A549 (cell line): ENCODE measurements at regions not wholly inside any gene's neighbourhood (a gene's known extent, or its start where the extent isn't known, plus 50 kb on each side); places are given as distances from the start of the nearest gene placed in this dataset.
A peak's percentile ranks its signal among the peaks of the same experiment; 100 is the strongest.

ENCODE experiments used
- JUN ChIP-seq, 2 experiments: fragments of >200 bp; sonication (Bioruptor Twin); formaldehyde crosslinking; IDR thresholded peaks; 2 replicates in 1 of 2; 3 replicates in 1 of 2; pipeline ENCODE4 v1.6.1; 2016 to 2017
- MAFK ChIP-seq: fragments of 450-650 bp; IDR thresholded peaks from 2 replicates; pipeline ENCODE4 v1.6.1; 2014; ENCODE audit not compliant: partially characterized antibody

- TF ChIP-seq JUN (IDR thresholded peaks at IDR 0.05) (no peak), MAFK (peak; percentile 61)
Measured at GRCh38 chr4:20122198-20122988, 129.3 kb upstream of the SLIT2 start.
